ENCODE measurements at regions not wholly inside any gene's neighbourhood (a gene's known extent, or its start where the extent isn't known, plus 50 kb on each side); places are given as distances from the start of the nearest gene placed in this dataset.

DNA sequence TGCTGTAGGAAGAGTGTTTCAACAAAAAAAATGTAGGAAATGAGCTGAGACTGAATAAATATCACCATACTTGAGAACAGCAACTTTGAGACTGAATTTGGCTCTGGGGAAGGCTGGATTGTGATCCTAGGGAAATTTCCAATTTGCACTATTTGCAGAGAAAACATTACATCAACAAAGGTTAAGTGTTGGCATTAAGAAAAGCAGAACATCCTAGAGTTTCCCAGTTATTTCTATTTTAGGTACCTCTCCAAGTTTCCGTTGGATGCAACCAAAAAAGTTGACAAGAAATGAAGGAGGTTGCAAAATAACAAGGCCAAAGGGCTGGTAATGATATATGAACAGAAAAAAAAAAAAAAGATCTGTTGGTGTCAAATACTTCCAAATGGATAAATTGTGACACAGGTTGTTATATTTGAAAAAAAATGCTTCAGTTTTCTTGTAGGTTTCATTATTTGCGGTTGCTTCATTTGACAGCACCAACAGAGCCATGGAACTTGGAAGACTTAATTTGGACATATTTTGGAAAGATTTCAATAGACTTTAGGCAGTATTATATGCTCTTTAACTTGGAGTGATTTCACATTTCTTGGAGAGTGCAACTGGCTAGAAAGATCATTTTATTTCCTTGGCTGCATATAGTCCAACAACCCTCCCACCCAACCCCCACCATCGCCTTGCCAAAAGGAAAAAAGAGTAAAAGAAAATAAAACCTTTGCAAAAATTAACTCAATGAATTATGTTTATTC lies 230.8 kb downstream of the ZNF608 start:
- H3K27ac ChIP-seq, result no peak overlapping the region
- TF ChIP-seq ZFX (IDR thresholded peaks at IDR 0.05; ENCODE audit: borderline replicate concordance), result no peak
- TF ChIP-seq, protein P1, sequence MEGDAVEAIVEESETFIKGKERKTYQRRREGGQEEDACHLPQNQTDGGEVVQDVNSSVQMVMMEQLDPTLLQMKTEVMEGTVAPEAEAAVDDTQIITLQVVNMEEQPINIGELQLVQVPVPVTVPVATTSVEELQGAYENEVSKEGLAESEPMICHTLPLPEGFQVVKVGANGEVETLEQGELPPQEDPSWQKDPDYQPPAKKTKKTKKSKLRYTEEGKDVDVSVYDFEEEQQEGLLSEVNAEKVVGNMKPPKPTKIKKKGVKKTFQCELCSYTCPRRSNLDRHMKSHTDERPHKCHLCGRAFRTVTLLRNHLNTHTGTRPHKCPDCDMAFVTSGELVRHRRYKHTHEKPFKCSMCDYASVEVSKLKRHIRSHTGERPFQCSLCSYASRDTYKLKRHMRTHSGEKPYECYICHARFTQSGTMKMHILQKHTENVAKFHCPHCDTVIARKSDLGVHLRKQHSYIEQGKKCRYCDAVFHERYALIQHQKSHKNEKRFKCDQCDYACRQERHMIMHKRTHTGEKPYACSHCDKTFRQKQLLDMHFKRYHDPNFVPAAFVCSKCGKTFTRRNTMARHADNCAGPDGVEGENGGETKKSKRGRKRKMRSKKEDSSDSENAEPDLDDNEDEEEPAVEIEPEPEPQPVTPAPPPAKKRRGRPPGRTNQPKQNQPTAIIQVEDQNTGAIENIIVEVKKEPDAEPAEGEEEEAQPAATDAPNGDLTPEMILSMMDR (IDR thresholded peaks at IDR 0.05), result no peak

DNA sequence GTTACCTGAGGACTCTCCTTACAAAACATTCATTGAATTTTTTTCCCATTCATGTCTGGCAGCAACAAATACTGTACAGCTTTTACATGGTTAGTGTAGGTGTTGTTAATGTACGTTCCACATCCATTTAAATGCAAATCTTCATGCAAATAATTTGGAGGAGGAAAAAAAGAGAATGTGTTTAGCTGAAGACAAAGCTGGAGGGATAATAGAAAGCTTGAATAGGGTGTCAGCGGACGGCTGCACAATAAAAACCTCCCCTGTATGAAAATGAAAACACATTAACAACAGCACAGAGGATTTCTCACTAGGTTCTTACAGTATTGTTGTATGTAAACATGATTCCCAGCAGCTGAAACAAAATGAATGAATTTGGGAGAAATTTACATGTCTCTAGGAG lies 231.5 kb downstream of the ZNF608 start:
- H3K27ac ChIP-seq, result no peak overlapping the region
- TF ChIP-seq, protein P1 (IDR thresholded peaks at IDR 0.05), result no peak
- TF ChIP-seq ZFX (IDR thresholded peaks at IDR 0.05; ENCODE audit: borderline replicate concordance), result no peak

DNA sequence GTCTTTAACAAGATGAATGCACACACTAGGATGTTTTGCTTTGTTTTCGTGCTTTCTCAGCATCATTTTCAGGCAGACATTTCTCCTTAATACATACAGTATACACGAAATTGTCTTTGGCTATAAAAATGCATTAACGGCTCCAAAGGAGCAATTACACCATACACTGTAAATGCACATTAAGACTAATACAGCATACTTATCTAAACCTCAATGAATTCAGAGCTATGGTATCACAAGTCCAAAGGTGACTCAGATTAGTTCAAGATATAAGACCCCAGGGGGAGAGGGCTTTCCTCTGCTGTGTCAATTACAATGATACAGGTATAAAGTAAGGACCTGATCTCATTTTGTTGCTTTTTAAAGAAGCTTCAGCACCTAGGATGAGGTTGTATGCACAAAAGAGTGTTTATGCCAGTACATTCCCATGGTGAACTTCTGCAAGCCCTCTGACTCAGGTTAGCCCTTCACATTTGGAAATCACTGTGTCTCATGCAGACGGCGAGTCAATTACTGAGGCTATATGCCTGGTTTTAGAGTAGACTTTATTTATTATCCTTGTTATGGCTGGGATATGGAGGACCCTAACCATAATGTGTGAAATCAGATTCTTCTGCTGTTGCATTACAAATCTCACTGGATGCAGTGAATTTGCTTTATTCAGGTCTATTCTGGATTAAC lies 233.3 kb downstream of the ZNF608 start:
- no peak for TF ChIP-seq ZFX (IDR thresholded peaks at IDR 0.05; ENCODE audit: borderline replicate concordance)
- TF ChIP-seq, protein P1 (IDR thresholded peaks at IDR 0.05), result no peak
- no peak overlapping the region for H3K27ac ChIP-seq

DNA sequence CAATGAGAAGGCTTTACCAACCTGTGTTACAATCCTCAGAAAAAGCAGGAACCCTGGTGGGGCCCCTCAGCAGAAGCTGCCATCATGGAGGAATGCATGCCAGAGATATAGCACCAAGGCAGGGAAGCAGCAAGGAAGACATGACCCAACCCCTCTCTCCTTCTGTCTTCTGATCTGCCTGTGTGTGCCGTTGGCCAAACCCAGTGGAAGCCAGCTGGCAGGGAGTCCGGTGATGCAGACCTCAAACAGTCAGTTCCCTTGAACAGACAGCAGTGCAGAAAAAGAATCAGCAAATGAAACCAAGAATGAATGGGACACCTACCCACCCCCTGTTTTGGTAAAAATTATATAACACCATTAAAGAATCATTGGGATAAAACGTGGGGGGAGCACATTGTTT lies 234.2 kb downstream of the ZNF608 start:
- H3K27ac ChIP-seq, result no peak overlapping the region
- TF ChIP-seq, protein P1 (IDR thresholded peaks at IDR 0.05), result no peak
- TF ChIP-seq ZFX (IDR thresholded peaks at IDR 0.05; ENCODE audit: borderline replicate concordance), result no peak

DNA sequence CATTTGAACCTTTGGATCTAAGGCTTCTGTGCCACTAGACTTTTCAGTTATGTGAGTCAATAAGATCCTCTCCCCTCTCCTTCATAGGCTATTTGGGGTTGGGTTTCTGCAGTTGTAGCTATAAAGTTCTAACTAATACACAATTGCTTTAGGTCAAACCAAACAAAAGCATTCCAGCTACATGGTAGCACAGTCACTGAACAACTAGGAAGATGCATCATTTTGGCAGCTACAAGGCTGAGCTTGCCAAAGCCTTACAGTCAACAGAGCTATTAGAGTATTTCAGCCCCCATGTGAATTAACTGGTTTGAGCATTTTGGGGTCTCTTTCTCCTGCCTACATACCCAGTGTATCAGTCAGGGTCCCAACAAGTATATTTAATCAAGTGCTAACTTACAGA lies 234.6 kb downstream of the ZNF608 start:
- TF ChIP-seq, protein P1 (IDR thresholded peaks at IDR 0.05), result no peak
- TF ChIP-seq ZFX (IDR thresholded peaks at IDR 0.05; ENCODE audit: borderline replicate concordance), result no peak
- H3K27ac ChIP-seq, result no peak overlapping the region

DNA sequence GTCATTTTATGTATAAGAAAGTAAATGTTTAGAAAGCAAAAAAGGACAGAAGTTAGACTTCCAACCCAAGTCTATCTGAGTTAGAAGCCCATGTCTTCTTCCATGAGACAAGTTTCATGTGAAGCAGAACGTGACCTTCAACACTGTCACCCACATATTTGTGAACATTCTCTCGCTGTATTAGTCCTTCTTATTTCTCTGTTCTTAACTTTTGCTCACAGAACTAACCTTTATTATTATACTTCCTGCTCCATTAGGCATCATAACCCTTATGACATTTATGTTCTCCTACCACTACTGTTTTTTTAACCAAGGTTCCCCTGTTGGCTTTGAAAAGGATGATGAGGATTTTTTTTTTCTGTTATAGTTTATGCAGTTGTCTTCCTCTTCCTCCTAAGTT lies 238.8 kb downstream of the ZNF608 start:
- TF ChIP-seq, protein P1 (IDR thresholded peaks at IDR 0.05), result no peak
- no peak for TF ChIP-seq ZFX (IDR thresholded peaks at IDR 0.05; ENCODE audit: borderline replicate concordance)
- H3K27ac ChIP-seq, result no peak overlapping the region

Data from 22Rv1 (cell line).